ENCODE measurements at regions not wholly inside any gene's neighbourhood (a gene's known extent, or its start where the extent isn't known, plus 50 kb on each side); places are given as distances from the start of the nearest gene placed in this dataset.
"Not testable (repeated sequence)": the region's sequence is repeated elsewhere in the genome, so short reads cannot be mapped to it uniquely, and the experiment has no call there.

DNA sequence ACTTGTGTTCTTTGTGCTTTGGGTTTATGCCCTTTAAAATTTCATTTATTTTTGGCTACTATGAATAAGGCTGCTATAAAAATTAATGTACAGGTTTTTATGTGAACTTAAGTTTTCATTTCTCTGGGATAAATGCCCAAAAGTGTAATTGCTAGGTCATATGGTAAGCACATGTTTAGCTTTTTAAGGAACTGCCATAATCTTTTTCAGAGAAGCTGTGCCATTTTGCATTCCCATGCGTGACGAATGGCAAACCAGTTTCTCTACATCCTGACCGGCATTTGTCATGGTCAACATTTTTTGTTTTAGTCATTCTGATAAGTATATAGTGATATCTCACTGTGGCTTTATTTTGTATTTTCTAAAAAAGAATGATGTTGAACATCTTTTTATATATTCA lies 236.0 kb upstream of the SGK1 start:
- no peak for DNase-seq (ENCODE audit: low spot score)

DNA sequence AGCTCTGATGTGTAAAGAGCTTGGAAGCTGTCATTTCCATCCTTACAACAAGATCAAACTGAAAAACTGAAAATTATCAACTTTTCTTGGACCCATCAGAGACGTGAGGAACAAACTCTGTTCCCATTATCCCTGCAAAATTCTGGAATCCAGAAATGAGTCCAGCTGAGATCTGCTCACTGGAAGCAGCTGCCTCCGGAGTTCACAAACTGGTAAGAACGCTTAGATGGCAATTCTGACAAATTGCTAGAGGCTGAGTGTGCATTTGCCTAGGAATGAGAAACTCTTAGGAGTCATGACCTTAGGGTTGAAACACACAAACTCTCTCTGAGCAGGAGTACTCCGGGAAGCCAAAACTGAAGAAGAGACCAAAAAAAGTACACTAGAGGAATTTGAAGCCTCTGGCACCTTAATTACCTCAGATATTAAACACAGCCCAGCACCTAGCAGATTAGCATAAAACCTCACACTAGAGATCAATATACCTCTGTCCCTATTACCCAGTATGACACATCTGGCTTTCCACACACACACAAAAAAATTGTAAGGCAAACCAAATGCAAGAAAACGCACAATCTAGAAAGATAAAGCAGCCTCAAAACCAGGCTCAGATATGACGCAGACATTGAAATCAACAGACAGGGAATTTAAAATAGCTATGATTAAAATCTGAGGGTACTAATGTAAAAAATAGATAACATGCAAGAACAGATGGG lies 233.5 kb upstream of the SGK1 start:
- peak; percentile 91 for DNase-seq (ENCODE audit: low spot score)

DNA sequence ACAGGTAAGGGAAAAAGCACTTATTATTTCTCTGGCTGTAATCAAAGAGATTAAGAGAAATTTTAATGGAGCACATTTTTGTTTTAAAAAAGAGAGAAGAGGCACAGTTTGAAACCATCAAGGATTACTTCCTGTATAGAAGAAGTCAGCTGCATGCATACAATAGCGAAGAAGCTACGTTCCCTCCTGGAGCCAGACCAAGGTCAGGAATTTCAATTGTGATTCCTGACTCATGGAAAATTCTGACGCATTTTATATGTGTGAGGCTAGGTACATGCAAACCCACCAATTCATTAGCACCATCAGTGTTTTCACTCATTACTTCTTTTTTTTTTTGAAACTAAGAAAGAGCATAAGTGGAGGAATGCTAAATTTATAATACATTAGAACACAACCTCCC lies 232.7 kb upstream of the SGK1 start:
- peak; percentile 96 for DNase-seq (ENCODE audit: low spot score)

DNA sequence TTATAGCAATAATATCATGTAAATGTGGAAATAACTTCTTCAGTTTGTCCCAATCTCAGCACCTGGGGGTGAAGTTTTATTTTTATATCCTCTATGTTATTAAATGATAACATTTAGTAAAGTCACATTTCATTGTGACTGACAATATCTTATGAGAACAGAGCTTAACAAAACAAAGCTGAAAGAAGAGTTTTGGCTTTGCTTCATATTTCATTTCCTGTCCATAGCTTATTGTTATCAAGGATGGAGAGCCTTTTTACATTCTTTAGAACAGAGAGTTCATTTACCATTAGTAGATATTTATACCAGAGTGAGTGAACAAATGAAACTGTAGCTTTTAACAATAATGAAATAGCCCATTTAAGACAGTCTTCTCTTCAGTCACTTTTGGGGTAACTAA lies 231.9 kb upstream of the SGK1 start:
- DNase-seq (ENCODE audit: low spot score) = peak; percentile 36

DNA sequence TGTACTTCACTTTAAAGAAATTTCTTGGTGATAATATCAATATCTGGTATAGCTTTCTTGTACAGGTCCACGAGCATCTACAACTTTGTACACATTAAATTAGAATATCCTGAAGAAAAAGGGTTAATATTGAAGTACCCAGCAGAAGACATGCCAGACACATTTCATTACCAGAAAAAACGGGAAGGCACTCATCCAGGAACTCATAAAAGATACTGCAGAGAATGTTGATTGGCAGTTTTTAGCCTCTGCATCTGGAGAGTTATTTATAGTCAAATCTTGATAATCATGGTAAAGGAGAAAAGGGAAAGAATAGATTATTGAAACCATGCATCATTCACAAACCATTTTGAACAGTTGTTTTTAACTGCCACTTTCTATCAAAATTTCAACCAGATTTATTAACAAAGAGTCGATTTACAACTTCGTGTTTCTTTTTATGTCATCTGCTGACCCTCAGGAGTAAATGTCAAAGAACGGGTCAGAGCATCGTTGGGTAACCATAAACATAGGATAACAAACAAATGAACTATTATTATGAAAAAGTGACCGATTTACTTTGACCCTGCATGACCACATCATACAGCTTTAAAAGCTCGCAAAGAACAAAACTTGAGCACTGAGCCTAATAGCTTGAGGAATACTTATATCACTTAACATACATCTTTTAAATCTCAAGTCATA lies 229.2 kb upstream of the SGK1 start:
- DNase-seq (ENCODE audit: low spot score) = no peak

DNA sequence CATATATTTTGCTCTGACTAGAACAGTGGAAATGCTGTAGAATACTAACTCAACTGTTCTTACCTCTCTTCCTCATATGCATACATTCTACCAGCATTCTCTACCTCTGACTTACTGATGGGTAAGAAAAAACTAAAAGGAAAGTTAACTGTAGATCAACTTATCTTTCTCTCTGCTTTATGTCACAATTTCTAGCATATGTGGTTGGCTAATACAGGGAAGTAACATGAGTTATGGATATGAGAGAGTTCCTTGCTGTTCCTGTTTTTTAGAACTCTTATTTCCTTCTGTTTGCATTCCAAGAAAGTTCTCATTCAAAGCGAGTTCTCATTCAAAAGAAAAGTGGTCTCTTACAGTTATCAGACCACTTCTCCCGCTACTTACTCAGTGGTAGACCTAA lies 226.8 kb upstream of the SGK1 start:
- DNase-seq (ENCODE audit: low spot score) = no peak

DNA sequence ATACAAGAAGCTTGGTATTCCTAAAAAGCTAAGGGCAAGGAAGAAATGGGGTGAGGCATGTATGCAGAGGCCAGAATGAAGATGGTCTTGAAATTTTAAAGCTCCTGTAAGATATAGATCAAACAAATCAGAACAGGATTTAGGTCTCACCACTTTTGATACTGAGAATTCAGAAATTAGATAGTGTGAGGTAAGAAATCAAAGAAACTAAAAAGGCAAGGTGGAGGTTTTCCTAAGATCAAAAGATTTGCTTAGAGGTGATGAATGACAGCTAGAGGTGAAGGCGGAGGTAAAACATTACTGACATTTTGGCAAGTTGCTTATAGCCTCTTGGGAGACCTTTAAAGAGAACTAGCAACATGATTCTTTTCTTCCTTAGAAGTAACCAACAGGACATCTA lies 225.2 kb upstream of the SGK1 start:
- DNase-seq (ENCODE audit: low spot score) = no peak

DNA sequence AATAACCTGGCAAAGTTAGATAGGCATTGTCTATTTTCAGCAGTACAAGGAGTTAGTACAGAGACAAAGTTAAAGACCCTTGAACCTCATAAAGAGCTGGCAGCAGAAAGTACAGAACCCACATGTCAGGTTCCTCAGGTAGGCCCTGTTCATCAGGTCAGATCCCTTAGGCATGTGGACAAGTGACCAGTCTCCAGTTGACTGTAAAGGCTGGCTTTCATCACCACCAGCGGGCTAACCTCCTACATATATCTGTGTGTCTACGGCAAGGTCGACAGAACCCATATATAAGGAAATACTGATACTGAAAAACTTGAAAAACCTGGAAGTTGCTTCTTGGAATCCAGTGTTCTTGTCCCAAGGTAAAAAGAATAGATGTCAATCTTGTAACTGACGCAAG lies 223.1 kb upstream of the SGK1 start:
- DNase-seq (ENCODE audit: low spot score) = no peak

DNA sequence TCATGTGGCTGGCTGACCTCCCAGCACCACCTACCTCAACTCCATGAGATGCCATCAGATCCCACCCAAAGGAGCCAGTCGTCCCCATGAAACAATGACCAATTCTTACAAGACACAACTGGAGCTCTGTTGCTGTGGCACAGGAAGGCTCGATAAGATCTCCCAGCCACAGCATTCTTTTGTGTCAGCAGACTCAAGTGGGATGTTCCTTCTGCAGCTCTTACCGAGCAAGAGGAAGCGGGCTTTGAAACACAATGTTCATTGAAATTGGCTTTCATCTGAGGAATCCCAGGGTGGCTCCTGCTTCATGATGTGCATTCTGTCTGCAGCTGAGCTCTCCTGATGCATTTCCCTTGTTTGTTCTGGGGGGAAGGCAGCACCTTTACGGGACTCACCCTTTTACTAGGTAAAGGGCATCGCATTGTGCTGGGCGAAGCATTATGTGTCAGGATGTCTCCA lies 222.0 kb upstream of the SGK1 start:
- peak; percentile 96 for DNase-seq (ENCODE audit: low spot score)

DNA sequence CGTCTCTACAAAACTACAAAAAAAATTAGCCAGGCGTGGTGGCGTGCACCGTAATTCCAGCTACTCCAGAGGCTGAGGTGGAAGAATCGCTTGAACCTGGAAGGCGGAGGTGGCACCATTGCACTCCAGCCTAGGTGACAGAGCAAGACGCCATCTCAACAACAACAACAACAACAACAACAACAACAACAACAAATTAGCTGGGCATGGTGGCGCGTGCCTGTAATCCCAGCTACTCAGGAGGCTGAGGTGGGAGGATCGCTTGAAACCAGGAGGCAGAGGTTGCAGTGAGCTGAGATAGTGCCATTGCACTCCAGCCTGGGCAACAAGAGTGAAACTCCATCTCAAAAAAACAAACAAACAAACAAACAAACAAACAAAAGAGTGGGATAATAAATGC lies 219.9 kb upstream of the SGK1 start:
- not testable (repeated sequence) for DNase-seq (ENCODE audit: low spot score)

DNA sequence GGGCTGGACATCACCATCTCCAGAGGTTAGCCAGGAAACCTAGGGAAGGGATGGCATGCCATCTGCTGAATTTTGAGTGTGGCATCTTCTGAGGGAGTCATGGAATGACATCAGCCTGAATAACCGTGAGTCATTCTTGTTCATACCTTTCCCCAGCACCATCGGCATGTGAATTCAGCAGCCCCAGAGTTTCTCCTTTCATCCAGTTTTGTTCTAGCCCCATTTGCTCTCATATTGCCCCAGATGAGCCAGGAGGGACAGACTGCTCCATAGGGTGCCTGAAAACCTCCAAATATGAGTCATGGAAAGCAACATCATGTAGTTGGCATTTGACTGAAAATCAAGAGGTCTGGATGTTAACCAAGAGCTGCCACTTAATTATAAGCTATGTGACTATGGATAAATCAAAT lies 219.2 kb upstream of the SGK1 start:
- peak; percentile 84 for DNase-seq (ENCODE audit: low spot score)

DNA sequence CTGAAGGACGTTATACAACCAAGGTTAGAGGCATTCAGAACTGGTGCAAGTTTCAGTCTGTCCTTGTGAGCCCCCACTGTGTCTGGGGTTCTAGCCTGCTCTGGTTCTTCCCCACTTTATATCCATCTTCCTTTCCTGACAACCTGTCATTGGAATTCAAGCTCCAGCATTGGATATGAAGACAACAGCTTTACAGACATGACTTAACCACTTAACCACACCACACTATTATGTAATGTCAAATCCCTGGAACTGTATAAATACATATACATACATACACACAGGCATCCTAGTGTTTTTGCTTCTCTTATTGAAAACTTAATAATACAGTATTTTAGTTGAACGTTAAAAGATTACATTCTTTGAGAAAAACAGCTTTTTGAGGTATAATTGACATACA lies 217.9 kb upstream of the SGK1 start:
- no peak for DNase-seq (ENCODE audit: low spot score)

DNA sequence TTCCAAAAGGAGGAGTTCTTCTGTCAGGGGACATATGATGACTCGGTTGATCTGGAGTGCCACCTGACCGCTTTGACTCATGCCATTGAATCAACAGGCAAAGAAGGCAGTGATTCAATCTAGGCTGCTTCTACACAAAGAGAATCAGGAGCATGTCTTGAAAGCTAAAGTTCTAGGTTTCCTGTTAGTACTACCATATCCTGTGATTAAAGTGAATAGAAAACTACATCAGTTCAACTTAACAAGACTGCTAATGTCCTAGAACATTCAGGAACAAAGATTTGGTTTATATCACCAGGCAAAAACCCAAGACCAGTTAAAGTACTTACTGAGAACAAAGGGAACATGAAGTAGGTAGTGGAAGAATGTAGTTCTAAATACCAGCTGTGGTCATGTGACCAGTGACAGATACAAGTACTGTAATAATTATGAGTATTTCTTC lies 216.8 kb upstream of the SGK1 start:
- DNase-seq (ENCODE audit: low spot score) = peak; percentile 92

DNA sequence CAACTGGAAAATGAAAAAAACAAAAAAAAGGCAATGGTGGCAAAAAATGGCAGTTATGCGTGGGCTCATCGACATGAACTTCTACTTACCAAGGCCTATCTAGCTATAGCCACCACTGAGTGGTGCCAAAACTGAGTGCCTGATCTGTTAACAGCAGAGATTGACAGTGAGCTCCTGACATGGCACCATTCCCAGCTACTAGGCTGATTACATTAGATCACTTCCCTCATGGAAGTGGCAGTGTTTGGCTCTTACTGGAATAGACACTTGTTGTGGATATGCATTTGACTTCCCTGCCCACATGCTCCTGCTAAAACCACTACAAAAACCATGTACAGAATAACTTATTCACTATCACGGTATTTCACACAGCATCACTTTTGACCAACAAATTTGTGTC lies 216.1 kb upstream of the SGK1 start:
- no peak for DNase-seq (ENCODE audit: low spot score)

DNA sequence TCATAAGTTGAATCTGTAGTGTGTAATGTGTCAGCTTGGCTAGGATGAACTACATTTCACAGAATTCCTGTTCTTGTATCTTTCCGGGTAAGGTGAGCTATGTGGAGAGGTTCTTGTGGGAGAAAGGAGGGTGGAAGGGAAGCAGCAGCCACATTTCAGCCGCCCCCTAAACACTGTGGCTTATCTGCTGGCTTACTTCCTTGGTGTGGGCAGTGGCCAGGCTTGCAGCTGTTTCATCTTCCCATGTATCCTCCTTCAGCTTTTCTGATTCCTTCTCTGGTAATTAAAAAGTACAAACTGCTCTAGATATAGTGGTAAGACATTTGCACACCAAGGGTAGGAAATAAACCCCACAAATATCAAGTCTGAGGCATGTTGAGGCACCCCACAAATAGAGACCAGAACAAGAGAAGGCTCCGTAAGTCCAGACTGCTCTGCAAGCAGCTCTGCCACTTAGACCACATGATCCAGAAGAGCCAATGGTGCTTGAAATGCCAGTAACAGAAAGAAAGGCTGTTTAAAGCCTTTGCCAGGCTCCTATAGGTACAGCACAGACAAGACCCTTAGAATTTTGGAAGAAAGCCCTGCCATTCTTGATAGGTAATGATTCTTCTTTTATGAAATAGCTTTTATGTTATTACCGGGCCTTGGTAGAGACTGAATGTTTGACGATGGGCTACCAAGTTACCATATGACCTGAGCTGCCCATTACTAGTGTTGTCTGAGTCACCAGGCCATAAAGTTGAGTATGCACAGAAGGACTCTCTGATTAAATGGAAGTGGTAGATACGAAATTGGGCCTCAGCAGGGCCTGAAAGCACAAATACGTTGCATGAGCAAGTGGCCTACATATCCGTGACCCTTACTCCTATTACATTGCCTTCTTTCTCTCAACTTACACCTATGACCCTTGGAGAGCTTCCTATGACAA lies 215.0 kb upstream of the SGK1 start:
- no peak for DNase-seq (ENCODE audit: low spot score)

DNA sequence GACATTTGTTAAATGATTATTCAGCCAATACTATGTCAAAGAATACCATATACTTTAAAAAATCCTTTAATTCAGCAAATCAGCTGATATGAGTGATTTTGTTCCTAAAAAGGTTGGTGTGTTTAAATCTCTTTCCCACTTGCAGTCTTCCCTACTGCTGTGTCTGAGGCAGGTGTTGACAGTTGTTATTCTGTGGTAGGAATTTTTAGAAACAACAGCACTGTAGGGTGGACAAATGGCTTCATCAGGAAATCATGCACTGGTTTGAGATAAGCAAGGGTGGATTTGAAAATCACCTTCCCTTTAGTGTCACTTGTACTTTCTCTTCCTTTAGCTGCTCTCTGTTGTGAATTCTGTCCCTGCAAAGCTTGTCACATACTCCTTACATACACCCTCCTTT lies 213.7 kb upstream of the SGK1 start:
- DNase-seq (ENCODE audit: low spot score) = no peak

DNA sequence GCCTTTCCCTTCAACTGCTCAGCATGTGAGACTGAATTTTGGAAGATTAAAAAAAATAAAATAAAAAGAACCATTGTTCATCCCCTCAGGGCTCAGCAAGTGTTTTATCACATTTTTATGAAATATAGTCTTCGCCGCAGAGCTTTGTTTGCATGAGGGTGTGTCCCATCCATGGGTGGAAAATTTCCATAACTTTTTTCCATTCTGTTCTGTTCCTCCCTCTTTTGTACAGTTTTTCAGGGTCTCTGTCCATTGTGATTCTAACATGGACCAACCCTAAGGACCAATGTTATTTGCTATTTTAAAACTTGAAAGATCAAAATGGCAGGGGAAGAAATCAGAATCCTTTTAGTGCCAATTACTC lies 213.3 kb upstream of the SGK1 start:
- no peak for DNase-seq (ENCODE audit: low spot score)

DNA sequence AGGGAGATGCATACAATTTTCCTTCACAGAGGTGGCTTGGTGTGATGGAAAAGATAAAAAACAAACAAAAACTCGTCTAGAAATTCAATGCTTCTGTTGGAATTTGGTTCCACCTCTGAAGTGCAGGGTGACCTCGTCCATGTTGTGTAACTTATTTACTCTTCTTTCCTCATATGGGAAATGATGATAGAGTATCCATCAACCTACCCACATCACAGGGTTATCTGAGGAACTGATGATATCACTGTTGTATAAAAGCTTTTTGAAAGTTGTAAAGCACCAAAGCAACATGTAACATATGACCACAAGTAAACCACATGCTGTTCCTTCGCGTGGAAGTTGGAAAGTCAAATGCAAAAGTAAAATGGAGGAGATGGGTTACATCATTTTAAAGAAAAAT lies 212.0 kb upstream of the SGK1 start:
- no peak for DNase-seq (ENCODE audit: low spot score)

DNA sequence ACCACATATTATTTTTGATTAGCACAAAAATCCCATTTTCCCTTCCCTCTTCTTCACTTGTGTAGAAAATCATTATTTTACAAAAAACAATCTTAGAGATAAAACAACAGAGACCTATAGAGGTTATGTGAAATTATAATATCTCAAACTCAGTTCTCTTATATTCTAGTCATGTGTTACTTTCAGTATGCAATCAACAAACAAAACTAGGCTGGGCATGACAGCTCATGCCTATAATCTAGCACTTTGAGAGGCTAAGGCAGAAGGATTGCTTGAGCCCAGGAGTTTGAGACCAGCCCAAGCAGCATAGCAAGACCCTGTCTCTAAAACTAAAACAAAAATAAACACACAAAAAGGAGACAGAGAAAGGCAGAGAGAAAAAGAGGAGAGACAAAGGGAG lies 211.4 kb upstream of the SGK1 start:
- DNase-seq (ENCODE audit: low spot score) = no peak

DNA sequence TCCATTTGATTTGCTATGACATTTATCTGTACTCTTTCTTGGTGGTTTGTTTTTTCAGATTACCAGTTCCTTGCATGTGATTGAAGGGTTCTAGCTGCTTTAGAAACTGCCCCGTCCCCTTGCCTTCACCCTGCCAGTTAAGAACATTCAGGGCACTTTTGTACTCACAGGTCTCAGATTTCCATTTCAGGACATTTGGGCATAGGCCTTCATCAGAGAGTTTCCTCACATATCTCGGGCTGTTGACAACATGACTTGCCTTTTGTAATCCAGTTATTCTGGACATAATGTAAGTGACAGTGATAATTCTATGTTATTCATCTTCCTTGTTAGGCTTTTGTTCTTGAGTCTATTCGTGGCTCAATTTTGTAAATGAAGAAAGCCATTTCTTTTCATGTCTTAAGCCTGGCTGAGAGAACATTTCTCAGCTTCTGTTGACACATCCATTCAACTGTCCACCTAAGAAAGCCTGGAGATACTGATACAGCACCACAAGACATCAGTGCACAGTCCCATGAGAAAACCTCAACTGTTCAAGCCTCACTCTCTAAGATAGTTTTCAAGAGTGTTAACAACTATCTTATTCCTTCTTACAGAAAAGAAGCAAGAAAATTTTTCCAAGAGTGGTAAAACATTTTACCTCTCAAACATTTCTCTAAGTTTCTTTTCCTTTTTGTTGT lies 209.3 kb upstream of the SGK1 start:
- no peak for DNase-seq (ENCODE audit: low spot score)

DNA sequence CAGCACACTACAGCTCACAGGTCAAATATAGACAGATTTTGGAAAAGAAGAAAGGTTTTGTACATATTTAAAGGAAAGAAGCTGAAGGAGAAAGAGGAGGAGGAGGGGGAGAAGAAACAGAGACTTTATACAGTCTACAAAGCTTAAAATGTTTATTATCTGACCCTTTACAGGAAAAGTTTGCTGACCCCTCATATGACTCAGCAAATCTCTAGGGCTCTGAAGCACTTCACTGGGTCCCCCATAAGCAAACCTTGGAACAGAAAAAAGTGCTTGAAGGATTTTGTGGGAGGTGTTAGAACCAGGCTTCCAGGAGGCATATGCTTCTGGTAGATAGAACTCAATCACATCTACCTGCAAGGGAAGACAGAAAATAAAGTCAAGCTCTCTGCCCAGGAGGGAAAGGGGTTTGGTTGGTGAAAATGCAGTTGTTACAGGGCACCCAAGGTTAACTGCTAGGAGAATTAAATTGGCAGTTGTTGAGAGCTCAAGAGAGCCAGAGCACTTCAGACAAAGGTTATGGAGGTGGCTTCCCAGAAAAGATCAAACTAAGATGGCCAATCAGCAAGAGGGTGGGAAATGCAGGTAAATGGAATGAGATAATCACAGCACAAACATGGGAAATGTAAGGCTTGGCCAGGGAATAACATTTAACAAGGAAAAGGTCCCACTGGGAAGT lies 207.4 kb upstream of the SGK1 start:
- no peak for DNase-seq (ENCODE audit: low spot score)

All from kidney capillary endothelial cell (primary cell).